GM21723 (cell line): ENCODE measurements at regions not wholly inside any gene's neighbourhood (a gene's known extent, or its start where the extent isn't known, plus 50 kb on each side); places are given as distances from the start of the nearest gene placed in this dataset.

Experiments
- ATAC-seq: cut with Tn5 transposase; IDR thresholded peaks from one replicate; pipeline ENCODE4 v1.9.1; 2021; ENCODE audit warnings: mild to moderate bottlenecking, moderate library complexity; ENCODE audit not compliant: unreplicated experiment

- ATAC-seq = no peak
Observed at GRCh38 chr9:118028225-118028624, 324.0 kb downstream of the TLR4 start.

- ATAC-seq = no peak
Observed at GRCh38 chr9:118029425-118029824, 325.2 kb downstream of the TLR4 start.

GRCh38 chr9:118034701-118035100 lies 330.5 kb downstream of the TLR4 start:
- ATAC-seq = no peak

GRCh38 chr9:118038713-118039112 lies 334.5 kb downstream of the TLR4 start:
- ATAC-seq = no peak

- no peak for ATAC-seq
Observed at GRCh38 chr9:118058227-118058626, 354.0 kb downstream of the TLR4 start.

- ATAC-seq = no peak
Observed at GRCh38 chr9:118059484-118060278, 355.5 kb downstream of the TLR4 start.

- no peak for ATAC-seq
Observed at GRCh38 chr9:118083161-118083560, 379.0 kb downstream of the TLR4 start.

GRCh38 chr9:118088090-118088489 lies 383.9 kb downstream of the TLR4 start:
- no peak for ATAC-seq

- ATAC-seq = no peak
Observed at GRCh38 chr9:118091226-118091625, 387.0 kb downstream of the TLR4 start.

GRCh38 chr9:118091711-118092500 lies 387.7 kb downstream of the TLR4 start:
- no peak for ATAC-seq

GRCh38 chr9:118094387-118094786 lies 390.2 kb downstream of the TLR4 start:
- no peak for ATAC-seq

GRCh38 chr9:118100529-118101419 lies 396.6 kb downstream of the TLR4 start:
- no peak for ATAC-seq

GRCh38 chr9:118104363-118104762 lies 400.2 kb downstream of the TLR4 start:
- no peak for ATAC-seq

- ATAC-seq = no peak
Observed at GRCh38 chr9:118108971-118109370, 404.8 kb downstream of the TLR4 start.

GRCh38 chr9:118109542-118109941 lies 405.3 kb downstream of the TLR4 start:
- ATAC-seq = no peak

GRCh38 chr9:118121361-118121760 lies 417.2 kb downstream of the TLR4 start:
- ATAC-seq = no peak

- no peak for ATAC-seq
Observed at GRCh38 chr9:118128313-118128712, 424.1 kb downstream of the TLR4 start.

- ATAC-seq = no peak
Observed at GRCh38 chr9:118129541-118129940, 425.3 kb downstream of the TLR4 start.

- no peak for ATAC-seq
Observed at GRCh38 chr9:118148990-118149389, 444.8 kb downstream of the TLR4 start.

- ATAC-seq = no peak
Observed at GRCh38 chr9:118156846-118157245, 452.6 kb downstream of the TLR4 start.

- no peak for ATAC-seq
Observed at GRCh38 chr9:118162716-118163115, 458.5 kb downstream of the TLR4 start.
